Stimulated activated CD4-positive, alpha-beta T cell treated with anti-CD3 and anti-CD28 coated beads, TNF-alpha, amount 100 ng/mL, for 4 hours (primary cell): ENCODE measurements at regions not wholly inside any gene's neighbourhood (a gene's known extent, or its start where the extent isn't known, plus 50 kb on each side); places are given as distances from the start of the nearest gene placed in this dataset.
A peak's percentile ranks its signal among the peaks of the same experiment; 100 is the strongest.

Experiments
- DNase-seq, 3 experiments: peaks; one replicate each; pipeline ENCODE4 v3.0.0-alpha.2; 2020; ENCODE audit warnings: low read depth in 3 of 3

DNA sequence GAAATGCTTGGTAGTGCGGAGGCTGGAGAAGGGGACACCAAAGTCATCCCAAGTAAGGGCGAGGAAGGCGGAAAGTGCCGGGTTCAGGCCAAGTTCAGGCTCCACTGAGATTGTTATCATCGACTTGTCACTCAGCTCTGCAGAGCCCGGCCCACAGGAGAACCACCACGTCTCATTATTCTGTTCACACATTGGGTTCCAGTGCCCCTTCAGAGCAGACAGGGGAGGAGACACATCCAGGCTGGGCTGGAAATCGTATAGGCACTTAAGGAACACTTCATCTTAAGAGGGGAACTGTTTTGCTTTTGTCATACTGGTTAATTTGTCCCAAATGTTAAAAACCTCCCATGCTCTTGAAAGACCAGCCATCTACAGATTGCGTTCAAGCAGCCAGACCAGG is 118.3 kb upstream of the ADAMTS18 start:
- DNase-seq = no peak

DNA sequence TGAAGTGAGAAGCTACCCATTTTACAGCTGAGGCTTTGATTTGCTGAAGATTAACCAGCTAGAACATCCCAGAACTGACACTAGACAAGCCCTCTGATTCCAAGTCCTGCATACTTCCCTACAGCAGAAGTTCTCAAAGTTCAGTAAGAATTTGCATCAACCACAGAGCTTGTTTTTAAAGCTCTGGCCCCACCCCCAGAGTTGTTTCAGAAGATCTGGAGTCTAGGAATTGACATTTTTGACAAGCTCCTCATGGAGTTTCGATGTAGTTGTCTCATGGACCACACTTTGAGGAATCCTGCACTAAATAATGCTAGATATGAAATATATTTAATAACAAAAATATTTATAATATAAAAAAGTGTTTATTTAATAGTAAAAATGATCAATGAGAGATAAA is 120.3 kb upstream of the ADAMTS18 start:
- DNase-seq = no peak

DNA sequence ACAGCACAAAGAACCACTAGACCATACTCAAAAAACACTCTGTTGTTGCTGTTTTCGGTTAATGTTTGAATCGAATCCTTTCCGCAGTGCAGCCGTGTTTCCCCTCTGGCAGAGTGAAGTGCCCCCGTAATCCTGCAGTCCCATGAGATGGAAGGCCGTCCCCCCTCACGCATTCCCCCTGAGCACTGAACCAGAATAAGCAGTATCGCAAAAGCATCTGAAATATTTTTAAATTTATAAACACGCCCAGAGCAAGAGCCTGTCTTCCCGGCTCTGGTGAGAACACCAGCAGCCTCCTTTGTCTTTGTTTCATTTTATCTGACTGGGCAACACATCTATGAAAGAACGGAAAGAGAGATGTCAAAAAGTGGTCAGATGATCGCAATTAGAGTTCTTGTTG is 121.0 kb upstream of the ADAMTS18 start:
- no peak for DNase-seq

DNA sequence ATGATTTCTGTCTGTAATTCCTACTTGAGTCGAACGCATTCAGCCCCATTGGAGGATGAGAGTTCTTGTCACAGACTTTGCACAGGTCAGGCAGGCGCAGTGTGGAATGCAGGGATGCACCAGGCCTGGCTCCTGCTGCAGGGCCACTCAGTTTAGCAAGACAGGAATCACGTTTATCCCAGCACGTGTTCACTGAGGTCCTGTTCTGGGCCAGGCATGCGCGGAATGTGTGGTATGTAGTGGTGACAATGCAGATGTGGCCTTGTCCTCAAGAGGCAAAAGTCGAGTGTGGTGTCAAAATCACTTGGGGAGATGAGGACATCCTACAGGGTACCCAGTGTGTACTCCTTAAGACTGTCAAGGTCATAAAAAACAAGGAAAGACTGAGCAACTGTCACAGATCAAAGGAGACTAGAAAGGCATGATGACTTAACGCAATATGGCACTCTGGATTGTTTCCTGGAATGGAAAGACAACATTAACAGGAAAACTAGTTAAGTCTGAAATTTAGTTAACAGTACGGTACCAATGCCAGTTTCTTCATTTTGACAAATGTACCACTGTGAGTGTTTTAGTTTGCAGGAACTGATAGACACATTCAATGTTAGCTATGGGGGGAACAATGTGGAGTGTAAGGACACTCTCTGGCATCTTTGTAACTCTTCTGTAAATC is 121.5 kb upstream of the ADAMTS18 start:
- DNase-seq = no peak

DNA sequence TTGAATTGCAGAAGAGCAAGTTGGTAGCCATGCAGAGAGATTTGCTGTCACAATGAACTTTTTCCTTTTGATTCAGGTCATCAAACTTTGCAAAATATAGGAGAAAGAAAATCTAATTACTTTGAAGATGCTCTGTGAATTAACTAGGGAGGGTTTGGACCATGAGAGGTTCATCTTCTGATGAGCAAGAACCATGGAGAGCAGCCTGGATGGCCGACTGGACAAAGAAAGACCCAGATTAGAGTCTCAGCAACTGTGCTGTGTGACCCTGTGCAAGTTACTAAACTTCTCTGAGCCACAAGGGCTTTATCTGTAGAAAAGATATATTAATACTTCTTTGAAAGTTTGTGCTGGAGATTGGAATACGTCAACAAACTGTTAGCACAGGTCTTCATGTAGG is 122.6 kb upstream of the ADAMTS18 start:
- no peak for DNase-seq

DNA sequence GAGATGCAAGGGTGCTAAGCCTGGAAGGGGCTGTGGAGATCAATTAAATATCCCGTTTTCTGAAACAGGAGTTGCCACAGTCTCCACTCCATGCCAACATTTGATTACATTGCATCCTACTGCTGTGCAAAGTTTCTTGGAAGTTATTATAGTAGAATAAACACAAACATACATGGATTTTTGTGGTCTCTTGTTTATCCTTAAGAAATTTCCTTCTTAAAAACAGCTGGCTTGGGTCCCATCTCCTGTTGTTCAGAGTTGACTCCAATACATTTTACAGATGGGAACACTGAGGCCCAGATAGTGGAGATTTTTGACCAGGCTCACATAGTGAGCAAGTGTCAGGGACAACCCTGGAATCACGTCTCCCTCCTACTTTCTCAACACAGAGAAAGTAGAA is 124.0 kb upstream of the ADAMTS18 start:
- DNase-seq = no peak

DNA sequence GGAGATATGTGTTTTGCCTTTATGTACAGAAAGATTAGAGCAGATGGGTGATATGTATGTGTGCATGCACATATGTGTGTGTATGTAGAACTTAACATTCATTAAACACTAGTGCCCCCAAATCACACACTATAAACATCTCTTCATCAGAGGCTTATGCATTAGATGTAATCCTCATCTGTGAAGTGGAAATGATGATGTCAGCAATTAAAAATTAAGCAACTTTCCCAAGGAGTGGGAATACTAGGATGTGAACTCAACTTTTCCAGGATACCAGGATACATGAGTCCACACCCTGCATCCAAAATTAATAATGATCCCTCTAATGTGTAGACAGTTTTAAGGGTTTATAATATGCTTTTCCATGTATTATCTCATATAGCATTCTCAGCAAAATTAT is 127.7 kb upstream of the ADAMTS18 start:
- DNase-seq = no peak

DNA sequence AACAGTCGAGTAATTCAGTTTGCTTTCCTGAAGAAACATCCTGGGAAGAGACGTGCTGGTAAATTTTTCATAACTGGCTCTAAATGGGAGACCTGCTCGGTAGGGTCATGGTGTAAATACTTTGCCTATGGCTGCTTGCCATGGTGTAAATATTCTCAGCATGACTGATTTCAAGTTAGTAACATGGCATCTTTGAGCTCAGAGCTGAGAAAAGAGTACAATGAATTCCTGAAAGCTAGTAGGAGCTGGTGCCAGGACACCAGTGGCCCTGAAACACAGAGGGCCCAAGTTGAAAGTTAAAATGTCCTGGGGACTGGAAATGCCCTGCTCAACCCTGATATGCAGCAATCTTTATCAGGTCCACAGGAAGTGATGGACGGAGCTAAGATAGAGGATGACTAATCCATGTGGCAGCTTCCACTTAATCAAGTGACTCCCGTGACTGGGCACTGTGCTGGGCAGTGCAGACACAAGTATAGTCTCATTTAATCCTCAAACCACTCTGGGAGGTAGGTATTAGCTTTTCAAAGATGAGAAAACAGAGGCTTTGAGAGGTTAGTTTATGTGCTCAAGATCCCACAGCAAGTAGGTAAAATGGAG is 130.1 kb upstream of the ADAMTS18 start:
- DNase-seq = no peak

DNA sequence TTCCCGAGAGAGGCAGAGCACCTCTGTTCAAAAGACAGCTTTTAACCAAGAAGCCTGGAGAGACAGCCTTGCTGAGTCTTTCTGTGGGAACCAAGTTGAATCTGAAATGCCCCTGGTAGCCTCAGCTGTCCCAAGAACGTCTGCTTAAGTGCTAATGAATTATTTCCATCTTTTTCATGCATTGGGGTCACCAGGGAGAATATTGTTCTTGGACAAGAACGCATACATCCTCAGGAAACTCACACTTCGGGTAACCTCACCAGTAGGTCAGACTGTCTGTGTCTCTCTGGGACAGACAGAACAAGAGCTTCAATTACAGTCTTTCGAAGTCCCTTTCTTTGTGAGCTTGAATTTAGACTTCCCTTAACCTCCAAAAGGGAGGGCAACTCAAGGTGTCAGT is 134.6 kb upstream of the ADAMTS18 start:
- DNase-seq = no peak

DNA sequence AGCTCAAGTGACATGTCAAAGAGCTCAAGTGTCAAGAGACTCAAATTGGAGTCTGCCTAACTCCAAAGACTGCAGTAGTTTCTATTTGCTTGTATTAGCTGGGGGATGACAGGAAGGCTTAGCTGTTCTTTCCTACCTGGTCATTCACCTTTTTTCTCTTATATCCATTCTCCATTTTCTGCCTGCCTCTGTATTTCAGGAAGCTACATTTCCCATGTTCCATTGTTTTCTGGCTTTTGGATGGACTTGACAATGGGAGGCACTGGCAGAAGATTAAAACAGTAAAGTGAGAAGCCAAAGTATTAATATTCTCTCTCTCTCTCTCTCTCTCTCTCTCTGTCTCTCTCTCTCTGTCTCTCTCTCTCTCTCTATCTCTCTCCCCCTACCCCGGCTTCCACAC is 135.7 kb upstream of the ADAMTS18 start:
- DNase-seq = no peak

DNA sequence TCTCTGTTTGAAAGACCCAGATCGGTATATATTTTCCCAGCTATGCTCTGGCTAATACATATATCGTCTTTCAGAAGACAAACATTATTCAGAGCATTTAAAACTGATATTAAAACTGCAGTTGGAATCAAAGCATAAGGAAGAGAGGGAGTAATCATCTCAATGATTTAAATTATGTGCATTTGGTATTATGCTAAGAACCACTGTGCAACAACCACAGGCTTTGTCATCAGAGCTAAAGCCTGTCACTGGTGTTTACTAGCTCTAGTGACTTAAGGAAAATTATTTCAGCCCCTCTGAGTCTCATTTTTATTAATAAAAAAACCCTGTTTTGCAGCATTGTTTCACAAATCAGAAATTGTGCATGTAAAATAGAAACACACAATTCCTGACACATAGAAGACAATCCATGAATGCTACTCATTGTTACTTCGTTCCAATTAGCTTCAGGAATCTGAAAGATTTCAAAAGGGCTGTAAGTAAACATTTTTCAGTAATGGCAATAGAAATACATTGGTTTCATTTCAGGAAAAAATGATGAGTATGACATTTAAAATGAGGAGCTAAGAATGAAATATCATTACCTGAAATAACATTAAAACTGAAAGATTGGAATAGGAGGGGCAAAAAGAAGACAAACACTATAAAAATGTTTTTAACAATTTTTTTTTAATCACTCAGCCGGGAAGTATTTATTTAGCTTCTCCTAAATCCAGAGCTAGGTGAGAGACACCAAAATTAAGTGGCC is 136.5 kb upstream of the ADAMTS18 start:
- DNase-seq = no peak

DNA sequence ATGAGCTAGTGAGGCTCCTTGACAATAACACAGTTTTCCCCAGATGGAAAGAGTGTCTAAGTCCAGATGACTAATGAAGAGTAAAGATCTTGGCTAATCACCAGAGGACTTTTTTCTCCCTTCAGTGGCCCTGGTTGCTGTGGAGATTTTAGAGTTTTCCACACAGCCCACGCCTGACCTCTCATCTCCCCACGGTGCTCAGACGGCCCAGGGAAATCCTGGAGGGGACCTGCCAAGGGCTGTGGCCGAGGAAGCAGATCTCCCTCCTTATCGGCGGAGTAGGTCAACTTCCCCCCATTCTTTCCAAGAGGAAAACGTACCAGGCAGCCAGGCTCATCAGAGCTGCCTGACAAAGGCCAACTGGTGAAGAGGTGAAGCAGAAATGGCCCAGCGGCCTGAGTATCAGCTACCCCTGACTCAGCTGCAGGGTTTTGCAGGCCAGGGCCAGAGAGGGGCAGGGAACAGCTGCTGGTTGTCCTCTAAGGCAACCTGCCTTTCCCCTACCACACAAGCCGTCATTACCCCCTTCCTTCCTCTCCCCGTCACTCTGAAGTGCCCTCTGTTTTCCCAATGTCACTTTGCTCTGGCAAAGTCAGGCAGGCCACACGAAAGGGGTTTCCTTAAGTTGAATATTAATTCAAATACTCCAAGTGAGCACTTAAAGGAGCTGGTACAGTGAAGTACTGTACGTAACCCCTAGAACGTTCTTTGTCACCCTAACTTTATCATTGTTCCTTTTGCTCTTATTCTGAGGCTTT is 140.2 kb upstream of the ADAMTS18 start:
- no peak for DNase-seq

DNA sequence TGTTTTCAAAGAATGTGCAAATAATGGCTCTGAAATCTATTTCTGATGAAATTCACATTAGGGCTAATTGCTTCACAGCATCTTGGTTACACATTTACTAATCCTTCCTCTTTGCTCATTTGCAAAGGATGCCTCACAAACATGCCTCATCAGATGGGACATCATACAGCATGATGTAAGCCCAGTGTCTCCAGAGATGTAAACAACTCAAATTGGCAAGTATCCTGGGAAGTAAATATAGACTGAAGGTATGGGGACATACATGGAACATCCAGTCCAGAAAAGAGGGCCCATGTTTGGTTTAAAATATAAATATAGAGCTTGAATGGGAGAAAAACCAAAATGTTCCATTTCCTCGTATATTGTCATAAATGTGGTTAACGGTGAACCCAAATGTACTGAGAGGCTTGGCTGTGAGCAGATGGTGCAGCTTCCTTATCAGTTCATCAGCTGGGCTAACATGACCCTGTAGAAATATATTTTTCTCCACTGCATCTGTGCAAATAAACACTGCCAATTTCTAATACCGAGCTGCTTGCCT is 142.9 kb upstream of the NUDT7 start:
- no peak for DNase-seq

DNA sequence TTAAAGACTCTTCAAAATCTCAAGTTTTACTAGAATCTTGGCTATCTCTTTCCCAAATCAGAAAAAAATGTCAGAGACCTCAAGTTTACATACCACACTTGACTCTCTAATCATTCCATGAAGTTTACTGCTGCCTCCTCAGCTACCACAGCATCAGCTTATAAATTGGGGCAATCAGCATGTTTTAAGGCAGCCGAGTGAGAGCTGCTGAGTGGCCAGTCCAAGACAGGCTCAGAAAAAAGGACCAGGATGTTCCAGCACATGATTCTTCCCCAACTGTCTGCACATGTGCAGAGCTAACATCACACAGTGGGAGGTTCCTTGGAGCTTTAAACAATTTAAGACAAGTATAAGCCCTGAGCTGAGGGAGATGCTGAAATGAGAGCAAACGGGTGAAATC is 140.6 kb upstream of the NUDT7 start:
- DNase-seq = no peak

DNA sequence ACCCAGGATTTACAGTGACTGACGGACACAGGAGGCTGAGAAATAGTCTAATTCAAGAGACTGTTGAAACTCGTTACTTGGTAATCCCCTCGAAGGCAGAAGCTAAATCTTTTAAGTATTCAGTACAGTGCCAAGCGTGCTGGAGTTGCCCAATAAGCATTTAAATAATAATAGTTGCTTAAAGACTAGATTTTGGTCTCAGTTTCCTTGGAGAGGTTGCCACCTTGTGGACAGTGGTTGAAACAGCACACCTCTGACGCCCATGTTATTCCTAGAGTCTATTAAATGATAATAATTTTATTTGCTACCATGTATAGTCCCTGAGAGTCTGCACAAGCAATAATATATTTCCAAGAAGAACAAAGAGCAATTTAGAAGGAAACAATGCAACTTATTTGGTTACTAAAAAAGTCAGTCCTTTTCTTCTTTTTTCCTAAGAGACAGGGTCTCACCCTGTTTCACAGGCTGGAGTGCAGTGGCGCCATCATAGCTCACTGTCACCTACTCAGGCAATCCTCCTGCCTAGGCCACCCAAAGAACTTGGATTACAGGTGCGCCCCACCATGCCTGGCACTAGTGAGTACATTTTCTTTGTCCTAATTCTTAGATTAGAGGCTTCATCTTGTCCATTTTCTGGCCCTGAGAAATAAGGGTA is 138.0 kb upstream of the NUDT7 start:
- peak in 2 of 3 experiments; percentile 5 for DNase-seq

DNA sequence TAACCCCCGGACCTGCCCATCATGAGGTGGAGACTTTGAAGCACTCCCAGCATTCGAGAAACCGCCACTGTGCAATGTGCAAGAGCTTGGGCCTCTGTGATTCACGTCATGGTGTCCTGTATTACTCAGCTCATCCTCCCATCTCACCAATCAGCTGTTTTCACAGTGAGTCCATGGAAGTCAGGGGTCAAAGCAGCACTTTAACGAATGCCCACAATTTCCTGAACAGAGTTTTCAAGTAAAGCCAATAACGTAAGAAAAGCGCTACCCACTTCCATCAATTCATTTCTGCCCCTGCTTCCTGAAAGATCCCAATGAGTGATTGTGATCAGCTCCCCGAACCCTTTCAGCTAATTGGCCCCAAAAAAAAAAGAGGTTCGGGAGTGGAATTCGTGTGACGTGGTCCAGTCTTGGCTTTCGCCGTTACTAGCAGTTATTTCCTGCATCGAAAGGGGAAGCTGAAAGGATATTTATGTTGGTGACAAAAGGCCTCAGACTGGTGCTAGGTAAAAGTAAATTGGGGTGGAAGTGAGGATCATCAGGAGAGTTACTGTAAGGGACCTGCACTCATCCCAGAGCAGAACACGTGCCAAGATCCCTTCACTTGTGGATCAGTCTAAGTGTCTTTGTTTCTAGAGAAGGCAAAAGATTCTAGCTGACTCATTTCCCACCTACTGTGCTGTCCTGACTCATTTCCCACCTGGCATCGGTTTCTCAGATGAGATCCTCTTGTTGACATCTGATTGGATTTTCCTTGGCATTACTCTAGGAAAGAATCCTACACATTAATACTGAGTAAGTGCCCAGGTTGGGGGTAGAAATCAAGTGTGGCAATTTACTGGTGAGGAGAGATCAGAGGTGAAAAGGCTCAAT is 136.7 kb upstream of the NUDT7 start:
- no peak for DNase-seq

DNA sequence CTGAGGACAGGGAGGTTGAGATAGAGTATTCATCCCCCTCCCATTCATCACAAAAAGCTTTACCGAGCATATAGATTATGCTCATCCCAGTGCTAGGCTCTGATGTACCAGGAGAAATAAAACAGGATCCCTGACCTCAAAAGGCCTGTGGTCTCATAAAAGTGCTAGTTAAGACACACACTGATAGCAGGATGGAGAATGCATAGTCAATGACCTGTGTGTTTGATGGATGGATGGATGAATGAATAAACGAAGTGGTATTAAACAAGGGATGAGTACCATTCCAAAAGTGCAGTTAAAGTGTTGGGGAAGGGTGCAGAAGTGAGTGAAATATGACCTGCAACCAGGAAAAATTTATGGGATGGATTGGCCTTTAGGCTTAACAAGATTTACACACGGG is 133.9 kb upstream of the NUDT7 start:
- no peak for DNase-seq

DNA sequence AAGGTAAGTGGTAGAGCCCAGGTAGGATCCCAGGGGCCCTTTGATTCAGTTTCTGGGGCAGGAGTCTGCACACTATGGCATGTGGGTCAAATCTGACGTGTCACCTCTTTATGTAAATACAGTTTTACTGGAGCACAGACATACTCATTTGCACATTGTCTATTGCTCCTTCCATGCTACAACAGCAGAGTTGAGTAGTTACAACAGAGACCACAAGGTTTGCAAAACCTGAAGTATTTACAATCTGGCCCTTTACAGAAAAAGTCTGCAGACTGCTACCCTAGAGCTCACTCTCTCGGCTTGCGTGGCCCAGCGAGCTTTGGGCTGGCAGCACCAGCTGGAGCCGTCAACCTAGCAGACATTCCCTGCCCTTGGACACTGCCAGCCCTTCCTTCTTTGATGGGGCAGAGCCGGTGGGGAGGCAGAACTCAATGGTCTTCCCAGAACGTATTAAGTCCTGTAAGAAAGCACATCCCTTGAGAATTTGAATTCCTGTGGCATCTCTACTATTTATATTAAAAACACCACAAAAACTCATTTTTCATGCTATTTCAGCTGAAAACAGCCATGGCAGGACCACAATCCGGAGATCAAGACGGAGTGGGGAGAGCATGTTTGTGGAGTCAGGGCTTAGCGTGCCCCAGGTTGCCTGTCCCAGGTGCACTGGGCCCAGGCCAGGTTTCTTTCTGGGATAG is 133.1 kb upstream of the NUDT7 start:
- DNase-seq = no peak

DNA sequence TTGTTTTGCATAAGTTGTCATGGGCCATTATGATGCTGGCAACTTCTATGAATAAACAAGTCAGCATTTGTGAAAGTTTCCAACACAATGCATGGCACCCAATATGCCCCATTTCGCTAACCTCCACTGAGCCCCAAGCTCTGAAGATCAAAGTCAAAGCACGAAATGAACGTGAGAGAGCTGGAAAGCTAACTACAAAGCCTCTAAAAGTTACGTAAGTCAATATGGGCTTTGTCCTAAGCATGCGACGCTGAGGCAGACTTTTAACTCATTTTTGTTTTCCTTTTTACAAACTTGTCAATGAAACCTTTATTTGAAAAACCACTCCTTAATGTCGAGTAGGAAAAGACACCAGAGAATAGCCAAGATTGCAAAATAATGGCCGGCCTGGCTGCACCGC is 131.6 kb upstream of the NUDT7 start:
- DNase-seq = no peak

DNA sequence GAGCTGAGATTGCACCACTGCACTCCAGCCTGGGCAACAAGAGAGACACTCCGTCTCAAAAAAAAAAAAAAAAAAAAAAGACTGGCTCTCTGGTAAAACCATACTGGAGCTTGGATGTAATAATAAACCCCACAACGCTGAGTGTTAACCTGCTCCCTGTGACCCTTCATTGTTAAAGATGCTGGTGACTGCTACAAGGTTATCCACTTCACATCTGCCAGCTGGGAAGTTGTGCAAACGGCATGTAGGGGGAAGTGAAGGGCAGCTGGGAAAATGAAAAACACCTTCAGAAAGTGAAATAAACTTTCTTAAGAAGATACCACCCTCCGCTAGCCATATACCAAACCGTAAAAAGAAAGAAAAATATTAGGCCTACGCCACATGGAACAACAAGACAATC is 131.0 kb upstream of the NUDT7 start:
- no peak for DNase-seq
